Lung (tissue), 11 donors: ENCODE measurements at regions not wholly inside any gene's neighbourhood (a gene's known extent, or its start where the extent isn't known, plus 50 kb on each side); places are given as distances from the start of the nearest gene placed in this dataset.

Experiments
- ATAC-seq: fragments of 200-7000 bp; cut with Tn5 transposase; one replicate; pipeline ENCODE4 v1.9.1; 2020; ENCODE audit warnings: moderate number of reproducible peaks; ENCODE audit not compliant: insufficient read depth, low FRiP score
- DNase-seq, 3 donors: peaks; one replicate each; pipeline ENCODE4 v3.0.0-alpha.2; 2013 to 2017
- H3K27ac ChIP-seq, 2 donors: one replicate each; pipeline ENCODE4 v1.5.1; 2013; ENCODE audit warnings: mild to moderate bottlenecking in 2 of 2, moderate library complexity in 2 of 2, control low read depth in 1 of 2, inconsistent platforms in 1 of 2, low read depth in 1 of 2, low read length in 1 of 2
- H3K27me3 ChIP-seq, 3 donors: one replicate each; pipeline ENCODE4 v1.5.1; 2013; ENCODE audit warnings: low read length in 2 of 3; ENCODE audit not compliant: control insufficient read depth in 3 of 3, insufficient read depth in 3 of 3
- H3K36me3 ChIP-seq, 4 donors: one replicate each; pipeline ENCODE4 v1.5.1; 2013; ENCODE audit warnings: low read length in 4 of 4, mild to moderate bottlenecking in 1 of 4, moderate library complexity in 1 of 4; ENCODE audit not compliant: control insufficient read depth in 4 of 4, insufficient read depth in 4 of 4
- H3K4me1 ChIP-seq, 5 donors: one replicate each; pipeline ENCODE4 v1.5.1; 2013; ENCODE audit warnings: low read length in 5 of 5, mild to moderate bottlenecking in 2 of 5, moderate library complexity in 1 of 5; ENCODE audit not compliant: control insufficient read depth in 5 of 5, insufficient read depth in 5 of 5
- H3K4me3 ChIP-seq: one replicate; pipeline ENCODE4 v1.5.1; 2013; ENCODE audit warnings: mild to moderate bottlenecking, control low read depth, moderate library complexity
- H3K9ac ChIP-seq, 2 donors: one replicate each; pipeline ENCODE4 v1.5.1; 2013; ENCODE audit warnings: low read length in 2 of 2, control low read depth in 1 of 2; ENCODE audit not compliant: insufficient read depth in 1 of 2
- H3K9me3 ChIP-seq, 4 donors: one replicate each; pipeline ENCODE4 v1.5.1; 2013; ENCODE audit warnings: low read length in 3 of 4, mild to moderate bottlenecking in 1 of 4, moderate library complexity in 1 of 4; ENCODE audit not compliant: control insufficient read depth in 4 of 4, insufficient read depth in 3 of 4
- WGBS, 2 donors: extraction: QIAGEN DNeasy Blood & Tissue Kit; methylation state at CpG; one replicate each; pipeline ENCODE4 v1.1.7; 2013; 5-methylcytosine and 5-hydroxymethylcytosine counted together
- TF ChIP-seq, protein P1 (sequence below): IDR thresholded peaks from 2 replicates; pipeline ENCODE4 v1.5.1; 2012; ENCODE audit warnings: mild to moderate bottlenecking; ENCODE audit errors: control extremely low read depth, extremely low read depth
- donor health status: control.
- donor health status: control.
- donor health status: Bipolar disorder and iron deficiency.
- donor health status: healthy.
- donor health status: DM: yes; HTN: yes; CAD: no.

DNA sequence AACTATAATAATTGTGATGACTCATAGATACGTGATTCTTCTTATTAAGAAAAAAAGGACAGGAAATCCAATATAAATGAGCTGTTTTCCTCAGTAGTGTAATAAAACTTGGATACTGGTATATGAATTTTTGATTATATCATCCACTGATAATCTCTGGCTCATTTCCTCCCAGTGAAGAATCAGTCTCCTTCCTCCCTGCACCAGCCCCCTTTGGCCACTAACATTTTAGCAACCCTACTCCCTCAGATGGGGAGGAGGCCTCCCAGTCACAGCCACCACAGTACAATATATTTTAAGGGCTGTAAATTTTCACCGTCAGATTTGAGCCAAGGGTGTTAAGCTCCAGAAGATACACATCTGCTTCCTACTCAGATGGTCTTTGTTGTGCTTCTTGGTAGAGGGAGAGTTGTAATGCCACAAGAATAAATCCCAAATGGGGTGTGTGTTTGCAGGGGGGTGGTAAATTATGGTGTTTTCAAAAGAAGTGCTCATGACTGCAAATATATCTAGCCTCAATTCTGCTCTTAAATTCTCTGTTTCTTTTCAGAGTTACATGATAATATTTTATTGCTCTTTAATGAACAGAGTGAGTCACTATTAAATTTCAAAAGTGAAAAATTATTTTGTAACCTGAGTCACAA lies 153.5 kb downstream of the HLX start:
- Histone ChIP-seq H3K36me3 (no peaks in the 10 kb centered on the region), H3K9ac (no peak overlapping the region), H3K27ac (no peak overlapping the region), H3K27me3 (no peaks in the 10 kb centered on the region), H3K4me1 (peaks cover 0 to 15% (median 5%) of the 10 kb centered on the region in 5 donors), H3K9me3 (no peaks in the 10 kb centered on the region), H3K4me3 (no peak overlapping the region)
- 36 to 43% methylated on average over 2 of the region's 2 CpGs for WGBS, 2 donors
- TF ChIP-seq, protein P1, sequence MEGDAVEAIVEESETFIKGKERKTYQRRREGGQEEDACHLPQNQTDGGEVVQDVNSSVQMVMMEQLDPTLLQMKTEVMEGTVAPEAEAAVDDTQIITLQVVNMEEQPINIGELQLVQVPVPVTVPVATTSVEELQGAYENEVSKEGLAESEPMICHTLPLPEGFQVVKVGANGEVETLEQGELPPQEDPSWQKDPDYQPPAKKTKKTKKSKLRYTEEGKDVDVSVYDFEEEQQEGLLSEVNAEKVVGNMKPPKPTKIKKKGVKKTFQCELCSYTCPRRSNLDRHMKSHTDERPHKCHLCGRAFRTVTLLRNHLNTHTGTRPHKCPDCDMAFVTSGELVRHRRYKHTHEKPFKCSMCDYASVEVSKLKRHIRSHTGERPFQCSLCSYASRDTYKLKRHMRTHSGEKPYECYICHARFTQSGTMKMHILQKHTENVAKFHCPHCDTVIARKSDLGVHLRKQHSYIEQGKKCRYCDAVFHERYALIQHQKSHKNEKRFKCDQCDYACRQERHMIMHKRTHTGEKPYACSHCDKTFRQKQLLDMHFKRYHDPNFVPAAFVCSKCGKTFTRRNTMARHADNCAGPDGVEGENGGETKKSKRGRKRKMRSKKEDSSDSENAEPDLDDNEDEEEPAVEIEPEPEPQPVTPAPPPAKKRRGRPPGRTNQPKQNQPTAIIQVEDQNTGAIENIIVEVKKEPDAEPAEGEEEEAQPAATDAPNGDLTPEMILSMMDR, result no peak
- ATAC-seq (no peak), DNase-seq (peak in 1 of 3 donors; percentile 23)

DNA sequence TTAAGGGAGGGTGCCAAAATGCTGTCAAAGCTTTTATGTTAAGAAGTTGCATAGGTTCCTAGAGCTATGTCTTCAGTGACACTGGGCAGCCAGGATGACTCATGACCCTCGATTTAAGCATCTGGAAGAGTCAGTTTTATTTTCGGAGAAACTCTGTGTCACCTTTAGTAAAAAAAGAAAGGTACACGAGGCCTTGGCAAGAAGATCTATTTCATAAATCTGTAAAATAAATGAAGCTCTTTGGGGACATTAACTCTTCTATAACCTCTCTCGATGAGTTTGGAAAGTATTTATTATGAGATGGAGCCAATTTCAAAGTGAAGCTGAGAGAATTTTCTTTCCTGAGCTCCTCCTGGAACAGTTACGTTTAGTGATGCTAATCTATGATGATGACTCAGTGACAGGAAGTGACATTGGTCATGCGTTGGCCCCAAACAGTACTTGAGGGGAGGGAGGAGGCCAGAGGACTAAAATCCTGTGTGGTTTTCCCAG lies 156.5 kb downstream of the HLX start:
- Histone ChIP-seq H3K9me3 (no peaks in the 10 kb centered on the region), H3K27ac (no peak overlapping the region), H3K36me3 (no peaks in the 10 kb centered on the region), H3K4me3 (no peak overlapping the region), H3K4me1 (no peaks in the 10 kb centered on the region), H3K9ac (no peak overlapping the region), H3K27me3 (no peaks in the 10 kb centered on the region)
- ATAC-seq, result no peak
- WGBS, 2 donors, result 39 to 44% methylated on average over 6 of the region's 6 CpGs
- TF ChIP-seq, protein P1, result no peak
- DNase-seq, result no peak

DNA sequence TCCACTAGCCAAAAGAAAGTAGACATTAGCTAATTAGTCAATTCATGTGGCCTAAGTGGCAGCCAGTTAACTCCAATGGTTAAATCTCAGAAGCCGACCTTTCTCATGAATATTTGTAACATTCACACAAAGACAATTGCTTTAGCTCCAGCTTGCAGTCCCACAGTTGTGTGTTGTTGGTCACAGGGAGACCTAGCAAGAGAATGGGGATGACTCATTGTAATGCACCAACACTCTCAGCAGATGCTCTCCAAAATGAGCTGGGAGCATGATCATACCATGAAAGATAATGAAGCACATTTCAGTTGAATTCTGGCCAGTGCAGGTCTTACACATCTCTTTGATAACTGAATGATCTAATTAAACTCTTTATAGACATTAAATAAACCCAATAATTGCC lies 160.4 kb downstream of the HLX start:
- 83 to 98% methylated on average over 1 of the region's 1 CpG for WGBS, 2 donors

More for the DNA sequence above, 160.4 kb downstream of the HLX start:
- H3K4me3 ChIP-seq, result no peak overlapping the region
- no peak overlapping the region for H3K9ac ChIP-seq
- no peak overlapping the region for H3K27ac ChIP-seq
- no peak for ATAC-seq
- TF ChIP-seq, protein P1, result no peak
- no peaks in the 10 kb centered on the region for H3K4me1 ChIP-seq
- no peaks in the 10 kb centered on the region for H3K27me3 ChIP-seq
- H3K36me3 ChIP-seq, result no peaks in the 10 kb centered on the region
- no peak for DNase-seq
- no peaks in the 10 kb centered on the region for H3K9me3 ChIP-seq
